AML-193 (cell line): ENCODE measurements at regions not wholly inside any gene's neighbourhood (a gene's known extent, or its start where the extent isn't known, plus 50 kb on each side); places are given as distances from the start of the nearest gene placed in this dataset.

Experiments used
- DNase-seq, 2 experiments: peaks; one replicate each; lab custom pipeline; 2025; lab: John Stamatoyannopoulos, UW

- no peak for DNase-seq
Observed at GRCh38 chr16:73190256-73190655, 142.3 kb upstream of the ZFHX3 start.

GRCh38 chr16:73189136-73189535 lies 141.2 kb upstream of the ZFHX3 start:
- DNase-seq = no peak

DNA sequence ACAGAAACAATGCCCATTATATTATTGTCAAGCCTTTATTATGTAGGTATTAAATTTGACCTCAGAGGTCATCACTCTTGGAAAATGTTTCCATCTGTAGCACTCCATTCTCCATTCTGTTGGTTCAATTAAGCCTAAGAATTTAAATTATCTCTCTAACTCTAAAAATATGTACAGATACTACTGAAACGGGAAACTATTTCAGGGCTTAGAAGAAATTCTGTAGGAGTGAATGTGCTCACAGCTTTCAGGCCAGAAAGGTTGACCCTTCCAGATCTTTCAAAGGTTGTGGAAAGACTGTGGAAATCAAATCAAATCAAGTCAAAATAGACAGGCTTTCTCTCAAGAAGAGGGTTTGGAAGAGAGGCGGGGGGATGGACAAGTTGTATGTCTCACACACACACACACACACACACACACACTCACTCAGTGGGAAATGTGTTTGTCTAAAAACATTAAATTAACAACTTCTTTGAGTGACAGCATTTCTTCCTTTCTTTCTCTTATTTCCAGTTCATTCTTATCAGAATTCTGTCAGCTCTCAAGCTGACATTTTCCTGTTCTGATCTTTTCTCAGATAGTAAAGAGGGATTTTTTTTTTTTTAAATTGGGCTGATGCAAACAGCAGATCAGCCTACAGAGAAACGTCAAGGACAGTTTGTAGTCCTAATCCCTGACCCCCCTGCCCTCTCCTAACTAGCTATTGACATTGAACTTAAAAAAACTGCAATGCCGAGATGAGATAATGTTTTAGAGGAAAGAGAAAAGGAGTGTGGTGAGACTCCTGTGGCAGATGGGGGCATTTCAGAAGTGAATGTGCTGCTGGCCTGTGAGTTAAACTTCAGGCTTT lies 139.0 kb upstream of the ZFHX3 start:
- no peak for DNase-seq

DNA sequence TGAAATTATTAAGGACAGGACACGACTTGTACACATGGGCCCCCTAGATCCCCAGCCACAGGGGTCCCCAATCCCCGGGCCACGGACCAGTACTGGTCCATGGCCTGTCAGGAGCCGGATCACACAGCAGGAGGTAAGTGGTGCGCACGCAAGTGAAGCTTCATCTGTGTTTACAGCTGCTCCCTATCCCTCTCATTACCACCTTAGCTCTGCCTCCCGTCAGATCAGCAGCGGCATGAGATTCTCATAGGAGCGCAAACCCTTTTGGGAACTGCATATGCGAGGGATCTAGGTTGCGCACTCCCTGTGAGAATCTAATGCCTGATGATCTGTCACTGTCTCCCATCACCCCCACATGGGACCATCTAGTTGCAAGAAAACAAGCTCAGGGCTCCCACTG lies 137.8 kb upstream of the ZFHX3 start:
- no peak for DNase-seq

DNA sequence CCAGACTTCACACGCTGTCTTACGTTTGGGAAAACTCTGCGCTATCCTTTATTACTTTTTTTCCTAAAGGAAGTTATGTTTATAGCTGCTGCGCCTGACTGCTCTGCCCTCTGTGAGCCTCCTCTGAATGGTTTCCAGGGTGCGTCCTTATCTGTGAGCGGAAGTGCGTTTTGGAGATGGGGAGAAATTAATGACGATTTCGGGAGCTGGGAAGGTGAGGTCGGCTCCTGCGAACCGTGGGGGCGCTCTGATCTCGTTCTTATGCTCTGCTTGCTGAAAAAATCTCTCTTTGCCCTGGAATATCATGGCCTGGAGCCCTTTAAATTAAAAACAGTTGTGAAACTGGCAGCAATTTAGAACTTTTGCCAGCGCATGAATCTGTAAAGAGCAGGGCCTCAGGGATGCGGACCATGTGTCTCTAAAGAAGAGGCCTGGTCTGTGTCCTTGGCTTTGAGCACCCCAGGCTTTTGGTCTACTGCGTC lies 135.7 kb upstream of the ZFHX3 start:
- no peak for DNase-seq

GRCh38 chr16:73179705-73180331 lies 131.9 kb upstream of the ZFHX3 start:
- DNase-seq = no peak

- no peak for DNase-seq
Observed at GRCh38 chr16:73177729-73178295, 129.9 kb upstream of the ZFHX3 start.

GRCh38 chr16:73176577-73177013 lies 128.7 kb upstream of the ZFHX3 start:
- no peak for DNase-seq

- DNase-seq = no peak
Observed at GRCh38 chr16:73172973-73173709, 125.2 kb upstream of the ZFHX3 start.

GRCh38 chr16:73172241-73172972 lies 124.5 kb upstream of the ZFHX3 start:
- DNase-seq = no peak

GRCh38 chr16:73171901-73172240 lies 123.9 kb upstream of the ZFHX3 start:
- DNase-seq = no peak

- DNase-seq = no peak
Observed at GRCh38 chr16:73171380-73171779, 123.5 kb upstream of the ZFHX3 start.

DNA sequence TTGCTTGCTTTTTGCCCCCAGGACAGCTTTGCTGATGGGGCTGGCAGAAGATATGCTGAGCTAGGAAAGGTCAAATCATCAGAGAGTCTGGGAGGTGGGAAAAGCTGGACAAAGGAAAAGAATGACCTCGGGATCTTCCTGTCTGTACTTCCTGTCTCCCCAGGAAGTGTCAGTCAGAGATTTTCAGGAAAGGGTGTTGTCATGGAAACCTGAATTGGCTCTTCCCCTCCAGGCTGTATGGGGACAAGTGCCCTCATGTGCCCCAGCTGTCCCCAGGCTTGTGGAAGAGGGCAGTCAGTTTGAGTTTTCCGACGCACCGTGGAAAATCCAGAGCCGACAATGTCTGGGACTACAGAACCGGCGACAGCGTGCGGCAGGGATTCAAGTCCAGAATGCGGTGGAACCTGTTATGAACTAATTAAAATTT lies 122.7 kb upstream of the ZFHX3 start:
- no peak for DNase-seq

DNA sequence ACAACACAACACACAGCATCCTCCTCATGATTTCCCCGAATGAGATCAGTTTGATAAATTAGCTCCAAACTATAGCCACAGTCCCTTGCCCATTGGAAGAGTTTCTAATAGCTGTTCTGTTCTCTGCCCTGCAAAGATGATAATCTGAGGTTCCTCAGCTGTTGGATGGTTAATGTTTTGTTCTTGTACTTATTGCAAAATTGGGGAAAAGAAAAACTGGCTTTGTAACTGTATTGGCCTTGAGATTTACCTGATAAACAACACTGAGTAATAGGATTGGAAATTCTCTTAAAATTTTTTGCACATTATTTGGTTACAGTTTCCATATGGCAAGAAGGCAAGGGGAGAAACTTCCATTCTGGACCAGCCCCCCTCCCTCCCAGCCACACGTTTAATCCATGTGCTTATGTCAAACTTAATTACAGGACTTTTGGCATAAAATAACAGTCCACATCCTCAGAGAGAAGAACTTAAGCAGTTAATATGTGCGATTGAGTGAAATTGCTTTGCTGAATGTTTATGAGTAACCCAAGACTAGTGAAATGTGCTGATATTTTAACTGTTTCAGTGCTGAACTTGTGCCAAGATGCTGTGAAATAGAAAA lies 119.1 kb upstream of the ZFHX3 start:
- no peak for DNase-seq

DNA sequence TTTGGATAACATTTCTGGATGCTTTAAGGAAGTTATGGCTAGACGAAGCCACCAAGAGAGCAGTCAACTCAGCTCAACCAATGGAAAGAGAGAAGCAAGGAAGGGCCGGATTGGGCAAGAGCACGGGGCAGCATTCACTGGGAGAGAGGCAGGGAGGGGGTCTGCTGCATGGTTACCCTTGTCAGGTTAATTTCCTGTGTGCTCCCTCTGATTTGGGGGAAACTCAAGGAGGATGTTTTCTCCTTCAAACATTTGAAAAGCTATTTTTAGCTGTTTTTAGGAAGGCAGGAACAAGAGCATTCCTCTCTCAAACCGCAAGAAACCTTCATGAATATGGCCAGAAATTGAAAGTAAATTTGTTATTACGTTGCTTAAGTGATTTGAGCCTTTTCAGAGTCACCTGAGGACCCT lies 118.5 kb upstream of the ZFHX3 start:
- no peak for DNase-seq

- no peak for DNase-seq
Observed at GRCh38 chr16:73163238-73163815, 115.4 kb upstream of the ZFHX3 start.

DNA sequence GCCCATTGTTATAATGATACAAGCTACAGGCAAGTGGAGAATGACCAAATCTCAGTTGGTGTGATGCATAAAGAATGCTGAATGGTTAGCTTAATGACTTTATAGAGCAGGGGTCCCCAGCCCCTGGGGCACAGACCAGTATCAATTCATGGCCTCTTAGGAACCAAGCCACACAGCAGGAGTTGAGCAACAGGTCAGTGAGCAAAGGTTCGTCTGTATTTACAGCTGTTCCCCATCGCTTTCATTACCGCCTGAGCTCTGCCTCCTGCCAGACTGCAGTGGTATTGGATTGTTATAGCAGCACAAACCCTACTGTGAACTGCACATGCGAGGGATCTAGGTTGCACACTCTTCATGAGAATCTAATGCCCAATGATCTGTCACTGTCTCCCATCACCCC lies 114.0 kb upstream of the ZFHX3 start:
- no peak for DNase-seq

GRCh38 chr16:73159296-73159695 lies 111.4 kb upstream of the ZFHX3 start:
- no peak for DNase-seq

GRCh38 chr16:73157861-73158260 lies 109.9 kb upstream of the ZFHX3 start:
- DNase-seq = no peak

GRCh38 chr16:73154063-73154870 lies 106.3 kb upstream of the ZFHX3 start:
- peak; percentile 98 to 99 for DNase-seq
